Peyer's patch (tissue), 4 donors: ENCODE measurements at regions not wholly inside any gene's neighbourhood (a gene's known extent, or its start where the extent isn't known, plus 50 kb on each side); places are given as distances from the start of the nearest gene placed in this dataset.

Source experiments
- DNase-seq, 3 donors: peaks; one replicate each; pipeline ENCODE4 v3.0.0-alpha.2; 2017 to 2019
- H3K27ac ChIP-seq, 4 donors: fragments of 200-600 bp; sonication (generic); one replicate each; pipeline ENCODE4 v1.5.1; 2016 to 2019
- H3K27me3 ChIP-seq, 2 donors: fragments of 200-600 bp; sonication (generic); one replicate each; pipeline ENCODE4 v1.5.1; 2019
- H3K36me3 ChIP-seq, 3 donors: fragments of 200-600 bp; sonication (generic); one replicate each; pipeline ENCODE4 v1.5.1; 2016 to 2019
- H3K4me1 ChIP-seq, 4 donors: fragments of 200-600 bp; sonication (generic); one replicate each; pipeline ENCODE4 v1.5.1; 2016 to 2019
- H3K4me3 ChIP-seq, 4 donors: fragments of 200-600 bp; sonication (generic); 1 replicate in 3 of 4; 2 replicates in 1 of 4; pipeline ENCODE4 v1.5.1; 2016 to 2019; ENCODE audit warnings: mild to moderate bottlenecking in 1 of 4
- H3K9me3 ChIP-seq, 4 donors: fragments of 200-600 bp; sonication (generic); one replicate each; pipeline ENCODE4 v1.5.1; 2016 to 2019; ENCODE audit warnings: mild to moderate bottlenecking in 1 of 4
- CTCF ChIP-seq, 6 experiments: fragments of 450-650 bp in 4 of 6; fragments of 200-600 bp in 2 of 6; sonication (generic) in 1 of 6; IDR thresholded peaks; one replicate each; pipeline ENCODE4 v1.5.1; 2017 to 2019; ENCODE audit warnings: antibody characterized with exemption in 6 of 6, mild to moderate bottlenecking in 3 of 6, moderate library complexity in 1 of 6
- POLR2A ChIP-seq, 2 donors: fragments of 450-650 bp; IDR thresholded peaks; one replicate each; pipeline ENCODE4 v1.5.1; 2017; ENCODE audit warnings: antibody characterized with exemption in 2 of 2, mild to moderate bottlenecking in 2 of 2, moderate library complexity in 2 of 2

GRCh38 chr5:105663671-105664070 lies 2007.1 kb downstream of the EFNA5 start:
- TF ChIP-seq POLR2A (IDR thresholded peaks at IDR 0.05) (no peak), CTCF (IDR thresholded peaks at IDR 0.05) (no peak)
- Histone ChIP-seq H3K27ac (no peak overlapping the region), H3K4me1 (no peaks in the 10 kb centered on the region), H3K36me3 (no peaks in the 10 kb centered on the region), H3K27me3 (no peaks in the 10 kb centered on the region), H3K4me3 (no peak overlapping the region), H3K9me3 (no peaks in the 10 kb centered on the region)
- DNase-seq, result no peak

GRCh38 chr5:105659396-105659795 lies 2011.3 kb downstream of the EFNA5 start:
- TF ChIP-seq POLR2A (IDR thresholded peaks at IDR 0.05) (no peak), CTCF (IDR thresholded peaks at IDR 0.05) (no peak)
- no peaks in the 10 kb centered on the region for H3K9me3 ChIP-seq
- no peak for DNase-seq

GRCh38 chr5:105640328-105640727 lies 2030.4 kb downstream of the EFNA5 start:
- DNase-seq, result no peak
- H3K27me3 ChIP-seq, result no peaks in the 10 kb centered on the region
- H3K27ac ChIP-seq, result no peak overlapping the region

More at GRCh38 chr5:105659396-105659795, 2011.3 kb downstream of the EFNA5 start:
- Histone ChIP-seq H3K27me3 (no peaks in the 10 kb centered on the region), H3K27ac (no peak overlapping the region), H3K4me3 (no peak overlapping the region), H3K4me1 (no peaks in the 10 kb centered on the region), H3K36me3 (no peaks in the 10 kb centered on the region)

GRCh38 chr5:105639511-105639910 lies 2031.2 kb downstream of the EFNA5 start:
- no peaks in the 10 kb centered on the region for H3K36me3 ChIP-seq
- peaks cover 0 to 3% (median 0%) of the 10 kb centered on the region in 4 donors for H3K9me3 ChIP-seq
- no peak for TF ChIP-seq POLR2A (IDR thresholded peaks at IDR 0.05)
- no peak for TF ChIP-seq CTCF (IDR thresholded peaks at IDR 0.05)
- H3K4me3 ChIP-seq, result no peak overlapping the region
- no peaks in the 10 kb centered on the region for H3K4me1 ChIP-seq
- no peaks in the 10 kb centered on the region for H3K27me3 ChIP-seq
- no peak overlapping the region for H3K27ac ChIP-seq
- no peak for DNase-seq

More at GRCh38 chr5:105640328-105640727, 2030.4 kb downstream of the EFNA5 start:
- Histone ChIP-seq H3K36me3 (no peaks in the 10 kb centered on the region), H3K4me3 (no peak overlapping the region), H3K9me3 (peaks cover 0 to 3% (median 0%) of the 10 kb centered on the region in 4 donors), H3K4me1 (no peaks in the 10 kb centered on the region)
- TF ChIP-seq POLR2A (IDR thresholded peaks at IDR 0.05) (no peak), CTCF (IDR thresholded peaks at IDR 0.05) (no peak)

GRCh38 chr5:105639068-105639467 lies 2031.7 kb downstream of the EFNA5 start:
- no peak for DNase-seq
- no peak overlapping the region for H3K27ac ChIP-seq
- H3K27me3 ChIP-seq, result no peaks in the 10 kb centered on the region
- no peaks in the 10 kb centered on the region for H3K36me3 ChIP-seq
- no peaks in the 10 kb centered on the region for H3K4me1 ChIP-seq
- H3K9me3 ChIP-seq, result peaks cover 0 to 3% (median 0%) of the 10 kb centered on the region in 4 donors
- no peak overlapping the region for H3K4me3 ChIP-seq
- TF ChIP-seq CTCF (IDR thresholded peaks at IDR 0.05), result no peak
- TF ChIP-seq POLR2A (IDR thresholded peaks at IDR 0.05), result no peak

- no peak for DNase-seq
- Histone ChIP-seq H3K4me3 (no peak overlapping the region), H3K36me3 (no peaks in the 10 kb centered on the region), H3K9me3 (peaks cover 0 to 3% (median 0%) of the 10 kb centered on the region in 4 donors), H3K27ac (no peak overlapping the region), H3K4me1 (no peaks in the 10 kb centered on the region), H3K27me3 (no peaks in the 10 kb centered on the region)
- no peak for TF ChIP-seq CTCF (IDR thresholded peaks at IDR 0.05)
- TF ChIP-seq POLR2A (IDR thresholded peaks at IDR 0.05), result no peak
These were observed 2032.3 kb downstream of the EFNA5 start for GRCh38 chr5:105638437-105638836.
